Retina (tissue), 1 donor: ENCODE measurements at regions not wholly inside any gene's neighbourhood (a gene's known extent, or its start where the extent isn't known, plus 50 kb on each side); places are given as distances from the start of the nearest gene placed in this dataset.

ENCODE experiments used
- DNase-seq: peaks from one replicate; pipeline ENCODE4 v3.0.0-alpha.2; 2016

- DNase-seq, result no peak
Observed at GRCh38 chr14:76974365-76974764, 54.1 kb downstream of the IRF2BPL start.

DNA sequence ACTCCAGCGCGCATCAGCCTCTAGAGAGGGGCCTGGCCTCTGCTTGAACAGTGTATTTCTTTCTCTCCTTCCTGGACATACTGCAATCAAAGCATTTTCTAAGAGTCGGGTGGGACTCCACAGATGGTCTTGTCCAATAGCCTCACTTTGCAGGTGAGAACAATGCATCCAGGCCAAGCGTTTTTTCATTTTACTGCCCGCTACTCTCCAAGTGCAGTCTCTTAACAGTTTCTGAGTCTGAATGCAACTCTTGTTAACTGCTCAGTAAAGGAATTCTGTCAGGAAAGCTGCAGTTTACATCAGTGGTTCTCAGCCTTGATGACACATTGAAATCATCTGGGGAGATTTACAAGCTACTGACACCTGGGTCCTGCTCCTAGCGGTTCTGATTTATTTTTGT lies 57.0 kb downstream of the IRF2BPL start:
- no peak for DNase-seq

GRCh38 chr14:76968621-76969063 lies 59.9 kb downstream of the IRF2BPL start:
- DNase-seq, result peak; percentile 64

DNA sequence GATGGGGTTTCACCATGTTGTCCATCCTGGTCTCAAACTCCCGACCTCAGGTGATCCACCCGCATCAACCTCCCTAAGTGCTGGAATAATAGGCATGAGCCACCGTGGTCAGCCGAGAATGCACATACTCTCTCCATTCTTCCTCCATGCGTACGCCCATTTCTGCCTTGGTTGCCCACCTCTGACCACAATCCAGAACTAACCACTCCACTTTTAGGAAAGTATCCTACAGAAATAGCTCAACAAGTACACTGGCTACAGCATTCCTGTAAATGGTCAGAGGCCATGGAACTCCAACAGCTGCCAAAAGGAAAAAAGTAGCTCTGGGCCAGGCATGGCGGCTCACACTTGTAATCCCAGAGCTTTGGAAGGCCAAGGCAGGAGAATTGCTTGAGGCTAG lies 60.7 kb downstream of the IRF2BPL start:
- no peak for DNase-seq

- DNase-seq, result no peak
Observed at GRCh38 chr14:76965232-76965631, 63.3 kb downstream of the IRF2BPL start.

- no peak for DNase-seq
Observed at GRCh38 chr14:76964695-76965094, 63.8 kb downstream of the IRF2BPL start.

DNA sequence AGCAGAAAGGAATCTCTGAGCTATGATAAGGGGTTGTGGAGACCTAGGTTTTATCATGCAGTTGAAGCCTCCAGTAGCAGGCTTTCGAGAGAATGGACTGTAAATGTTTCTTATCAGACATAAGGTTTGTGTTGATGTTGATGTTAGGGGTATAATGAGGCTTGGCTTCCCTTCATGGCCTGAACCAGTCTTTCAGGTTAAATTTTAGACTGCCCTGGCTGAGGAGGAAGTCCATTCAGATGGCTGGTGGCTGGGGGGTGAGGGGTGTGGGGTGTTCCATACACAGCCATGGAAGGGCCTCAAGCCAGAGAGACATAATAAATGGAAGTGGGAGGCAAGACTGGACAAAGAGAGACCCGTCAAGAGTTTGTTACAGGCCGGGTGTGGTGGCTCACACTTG lies 65.1 kb downstream of the IRF2BPL start:
- no peak for DNase-seq

DNA sequence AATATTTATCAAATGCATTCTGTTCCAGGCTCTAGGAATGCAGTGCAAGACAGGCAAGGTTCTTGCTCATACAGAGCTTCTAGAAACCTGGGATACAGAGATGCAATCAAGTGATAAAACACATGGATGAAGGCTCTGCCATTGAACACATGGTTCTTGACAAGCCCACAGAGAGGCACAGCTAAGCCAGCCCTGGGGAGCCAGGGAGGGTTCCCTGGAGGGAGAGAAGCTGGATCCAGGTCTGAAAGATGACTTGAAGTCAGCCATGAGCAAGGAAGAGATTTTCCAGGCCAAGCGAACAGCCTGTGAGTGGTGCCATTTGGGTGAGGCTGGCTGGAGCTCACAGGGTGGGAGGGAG lies 66.2 kb downstream of the IRF2BPL start:
- no peak for DNase-seq

GRCh38 chr14:76961631-76962302 lies 66.7 kb downstream of the IRF2BPL start:
- peak; percentile 70 for DNase-seq

DNA sequence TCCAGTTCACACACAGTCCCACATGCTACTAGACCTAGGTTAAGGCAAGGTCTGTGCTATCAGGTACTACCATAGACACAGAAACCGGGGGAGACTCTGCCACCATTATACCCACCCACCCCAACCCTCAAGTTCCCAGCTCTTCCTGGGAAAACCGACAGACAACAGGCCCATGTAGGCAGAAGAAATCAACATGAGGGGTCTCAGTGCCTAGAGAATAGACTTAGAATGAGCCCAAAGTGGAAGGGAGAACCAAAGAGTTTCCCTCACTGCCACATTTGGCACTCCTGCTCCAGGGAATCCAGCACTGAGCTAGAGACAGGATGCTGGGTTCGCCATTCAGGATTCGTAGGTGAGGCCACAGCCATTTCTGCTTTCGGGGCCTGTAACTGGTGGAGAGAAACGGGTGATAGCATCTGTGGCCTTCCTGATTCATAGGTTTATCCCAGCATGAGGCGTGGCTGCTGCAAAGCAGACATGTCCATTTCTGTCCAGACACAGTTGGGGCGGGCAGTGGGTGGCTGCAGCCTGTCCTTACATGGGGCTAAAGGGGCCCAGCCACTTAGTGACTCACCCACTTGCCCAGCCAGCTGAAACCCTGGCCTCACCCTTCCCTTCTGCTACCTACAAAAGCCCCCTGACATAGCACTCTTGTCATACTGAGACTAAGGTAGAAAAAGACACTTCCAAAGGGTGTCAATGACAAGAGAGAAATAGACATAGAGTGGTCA lies 69.4 kb downstream of the IRF2BPL start:
- no peak for DNase-seq

- DNase-seq, result no peak
Observed at GRCh38 chr14:76958020-76958979, 70.2 kb downstream of the IRF2BPL start.

- peak; percentile 57 for DNase-seq
Observed at GRCh38 chr14:76957224-76957891, 71.2 kb downstream of the IRF2BPL start.

GRCh38 chr14:76956316-76957090 lies 72.0 kb downstream of the IRF2BPL start:
- DNase-seq, result peak; percentile 93

- DNase-seq, result peak; percentile 90
Observed at GRCh38 chr14:76955575-76956315, 72.8 kb downstream of the IRF2BPL start.

GRCh38 chr14:76954394-76955190 lies 73.9 kb downstream of the IRF2BPL start:
- no peak for DNase-seq

GRCh38 chr14:76953311-76953945 lies 75.1 kb downstream of the IRF2BPL start:
- DNase-seq, result no peak

GRCh38 chr14:76951166-76951565 lies 77.3 kb downstream of the IRF2BPL start:
- no peak for DNase-seq

GRCh38 chr14:76950055-76951020 lies 78.2 kb downstream of the IRF2BPL start:
- DNase-seq, result no peak

- DNase-seq, result no peak
Observed at GRCh38 chr14:76948976-76949375, 79.5 kb downstream of the IRF2BPL start.
